Muscle layer of colon (tissue), 2 donors: ENCODE measurements at regions not wholly inside any gene's neighbourhood (a gene's known extent, or its start where the extent isn't known, plus 50 kb on each side); places are given as distances from the start of the nearest gene placed in this dataset.
"Not testable (repeated sequence)": the region's sequence is repeated elsewhere in the genome, so short reads cannot be mapped to it uniquely, and the experiment has no call there.

ENCODE experiments used
- H3K27ac ChIP-seq: one replicate; pipeline ENCODE4 v1.7.0; 2013; ENCODE audit warnings: low read depth, mild to moderate bottlenecking, low read length, moderate library complexity
- H3K27me3 ChIP-seq, 2 donors: one replicate each; pipeline ENCODE4 v1.7.0; 2013; ENCODE audit warnings: low read length in 2 of 2, mild to moderate bottlenecking in 2 of 2; ENCODE audit not compliant: insufficient read depth in 2 of 2, control insufficient read depth in 1 of 2
- H3K36me3 ChIP-seq: one replicate; pipeline ENCODE4 v1.7.0; 2013; ENCODE audit warnings: mild to moderate bottlenecking, low read length; ENCODE audit not compliant: insufficient read depth
- H3K4me1 ChIP-seq: one replicate; pipeline ENCODE4 v1.7.0; 2013; ENCODE audit warnings: mild to moderate bottlenecking, low read length; ENCODE audit not compliant: insufficient read depth
- H3K4me3 ChIP-seq, 2 donors: one replicate each; pipeline ENCODE4 v1.7.0; 2013; ENCODE audit warnings: low read length in 2 of 2, low read depth in 1 of 2, mild to moderate bottlenecking in 1 of 2, moderate library complexity in 1 of 2
- H3K9ac ChIP-seq: one replicate; pipeline ENCODE4 v1.7.0; 2013; ENCODE audit warnings: low read length
- H3K9me3 ChIP-seq: one replicate; pipeline ENCODE4 v1.7.0; 2013; ENCODE audit warnings: mild to moderate bottlenecking, low read length
- donor health status: abdominal sarcoma.
- donor health status: Adenocarcinoma of cecum.

- Histone ChIP-seq H3K27ac (no peak overlapping the region), H3K4me1 (peaks cover 5% of the 10 kb centered on the region), H3K9me3 (no peaks in the 10 kb centered on the region), H3K9ac (no peak overlapping the region), H3K4me3 (no peak overlapping the region), H3K27me3 (no peaks in the 10 kb centered on the region), H3K36me3 (no peaks in the 10 kb centered on the region)
Measured at GRCh38 chr10:117807441-117807840, 239.3 kb downstream of the RAB11FIP2 start.

- H3K9me3 ChIP-seq, H3K36me3 ChIP-seq, H3K27ac ChIP-seq, H3K9ac ChIP-seq, H3K4me3 ChIP-seq, H3K4me1 ChIP-seq, H3K27me3 ChIP-seq: not testable (repeated sequence)
Measured at GRCh38 chr10:117815816-117816215, 230.9 kb downstream of the RAB11FIP2 start.

- H3K27ac ChIP-seq, result no peak overlapping the region
- no peaks in the 10 kb centered on the region for H3K27me3 ChIP-seq
- H3K4me3 ChIP-seq, result no peak overlapping the region
- H3K9ac ChIP-seq, result no peak overlapping the region
- H3K4me1 ChIP-seq, result no peaks in the 10 kb centered on the region
- H3K36me3 ChIP-seq, result no peaks in the 10 kb centered on the region
- H3K9me3 ChIP-seq, result no peaks in the 10 kb centered on the region
Measured at GRCh38 chr10:117817116-117817515, 229.6 kb downstream of the RAB11FIP2 start.

GRCh38 chr10:117818721-117819120, 228.0 kb downstream of the RAB11FIP2 start:
- H3K27ac ChIP-seq, result no peak overlapping the region
- H3K4me1 ChIP-seq, result no peaks in the 10 kb centered on the region
- H3K36me3 ChIP-seq, result no peaks in the 10 kb centered on the region
- H3K9ac ChIP-seq, result no peak overlapping the region
- H3K4me3 ChIP-seq, result no peak overlapping the region
- no peaks in the 10 kb centered on the region for H3K27me3 ChIP-seq
- H3K9me3 ChIP-seq, result no peaks in the 10 kb centered on the region

- no peaks in the 10 kb centered on the region for H3K36me3 ChIP-seq
- H3K27me3 ChIP-seq, result no peaks in the 10 kb centered on the region
- H3K27ac ChIP-seq, result no peak overlapping the region
- H3K9ac ChIP-seq, result no peak overlapping the region
- H3K4me1 ChIP-seq, result no peaks in the 10 kb centered on the region
- H3K4me3 ChIP-seq, result no peak overlapping the region
- no peaks in the 10 kb centered on the region for H3K9me3 ChIP-seq
Measured at GRCh38 chr10:117819304-117819703, 227.4 kb downstream of the RAB11FIP2 start.

GRCh38 chr10:117823980-117824379, 222.8 kb downstream of the RAB11FIP2 start:
- H3K36me3 ChIP-seq, result no peaks in the 10 kb centered on the region
- no peak overlapping the region for H3K4me3 ChIP-seq
- H3K9me3 ChIP-seq, result no peaks in the 10 kb centered on the region
- no peaks in the 10 kb centered on the region for H3K27me3 ChIP-seq
- H3K9ac ChIP-seq, result no peak overlapping the region
- H3K27ac ChIP-seq, result no peak overlapping the region
- no peaks in the 10 kb centered on the region for H3K4me1 ChIP-seq

- H3K4me1 ChIP-seq, result no peaks in the 10 kb centered on the region
- no peak overlapping the region for H3K9ac ChIP-seq
- no peak overlapping the region for H3K4me3 ChIP-seq
- H3K27me3 ChIP-seq, result no peaks in the 10 kb centered on the region
- no peak overlapping the region for H3K27ac ChIP-seq
- no peaks in the 10 kb centered on the region for H3K9me3 ChIP-seq
- no peaks in the 10 kb centered on the region for H3K36me3 ChIP-seq
Measured at GRCh38 chr10:117830205-117830604, 216.5 kb downstream of the RAB11FIP2 start.

- no peaks in the 10 kb centered on the region for H3K4me1 ChIP-seq
- H3K27ac ChIP-seq, result no peak overlapping the region
- H3K27me3 ChIP-seq, result no peaks in the 10 kb centered on the region
- H3K36me3 ChIP-seq, result no peaks in the 10 kb centered on the region
- H3K4me3 ChIP-seq, result no peak overlapping the region
- no peaks in the 10 kb centered on the region for H3K9me3 ChIP-seq
- H3K9ac ChIP-seq, result no peak overlapping the region
Measured at GRCh38 chr10:117830787-117831212, 215.9 kb downstream of the RAB11FIP2 start.

GRCh38 chr10:117838500-117839498, 207.9 kb downstream of the RAB11FIP2 start:
- H3K36me3 ChIP-seq, H3K9me3 ChIP-seq, H3K27me3 ChIP-seq, H3K4me1 ChIP-seq, H3K27ac ChIP-seq, H3K9ac ChIP-seq, H3K4me3 ChIP-seq: not testable (repeated sequence)

- H3K36me3 ChIP-seq, H3K4me3 ChIP-seq, H3K4me1 ChIP-seq: not testable (repeated sequence)
Measured at GRCh38 chr10:117856426-117856825, 190.3 kb downstream of the RAB11FIP2 start.

GRCh38 chr10:117860135-117860534, 186.6 kb downstream of the RAB11FIP2 start:
- Histone ChIP-seq H3K4me1 (no peaks in the 10 kb centered on the region), H3K9ac (no peak overlapping the region), H3K27ac (no peak overlapping the region), H3K4me3 (no peak overlapping the region), H3K36me3 (no peaks in the 10 kb centered on the region), H3K9me3 (no peaks in the 10 kb centered on the region), H3K27me3 (no peaks in the 10 kb centered on the region)

More at GRCh38 chr10:117856426-117856825, 190.3 kb downstream of the RAB11FIP2 start:
- H3K9me3 ChIP-seq, H3K27ac ChIP-seq, H3K27me3 ChIP-seq, H3K9ac ChIP-seq: not testable (repeated sequence)

- no peak overlapping the region for H3K9ac ChIP-seq
- no peaks in the 10 kb centered on the region for H3K27me3 ChIP-seq
- H3K36me3 ChIP-seq, result no peaks in the 10 kb centered on the region
- no peaks in the 10 kb centered on the region for H3K9me3 ChIP-seq
- H3K27ac ChIP-seq, result no peak overlapping the region
- H3K4me3 ChIP-seq, result no peak overlapping the region
- no peaks in the 10 kb centered on the region for H3K4me1 ChIP-seq
Measured at GRCh38 chr10:117860823-117861222, 185.9 kb downstream of the RAB11FIP2 start.
